ENCODE measurements at regions not wholly inside any gene's neighbourhood (a gene's known extent, or its start where the extent isn't known, plus 50 kb on each side); places are given as distances from the start of the nearest gene placed in this dataset.

DNA sequence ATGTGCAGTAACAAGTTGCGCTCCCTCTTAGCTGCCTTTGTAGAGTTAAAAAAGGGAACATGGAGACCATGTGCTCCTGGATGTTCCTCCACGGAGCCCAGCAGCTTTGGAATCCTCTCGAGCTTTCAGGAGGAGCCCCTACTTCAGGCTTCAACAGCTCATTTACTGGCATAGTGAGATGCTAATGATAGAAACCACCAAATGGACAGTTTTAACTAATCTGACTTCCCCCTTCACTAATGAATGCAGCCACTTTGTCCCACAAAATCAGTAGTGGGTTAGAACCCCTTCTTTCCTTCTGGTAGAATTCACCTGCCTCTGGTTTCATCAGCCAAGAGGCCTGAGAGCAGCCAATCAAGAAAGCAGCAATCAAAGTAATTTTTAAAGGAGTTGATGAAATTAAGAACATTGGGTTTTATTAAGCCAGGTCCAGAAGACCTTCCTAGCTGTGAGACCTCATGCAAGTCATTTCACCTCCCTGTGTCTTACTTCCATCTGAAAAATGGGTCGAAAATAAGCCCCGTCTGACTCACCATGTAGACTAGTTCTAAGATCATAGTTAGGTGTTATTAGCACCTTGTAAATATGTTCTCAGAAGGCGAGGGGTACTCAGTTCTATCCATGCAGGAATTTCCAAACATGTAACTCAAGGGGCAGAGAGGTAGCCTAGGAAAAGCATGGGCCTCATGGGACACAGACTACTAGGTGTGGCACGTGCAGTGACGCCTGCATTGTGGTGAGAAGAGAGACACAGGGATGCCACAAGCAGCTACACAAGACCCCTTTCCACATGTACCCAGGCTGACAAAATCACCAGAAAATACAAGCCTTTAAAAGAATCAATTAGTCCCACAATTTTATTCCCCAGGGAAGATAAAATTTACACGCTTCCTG lies 179.7 kb upstream of the LPP start:
- DNase-seq (ENCODE audit: low read depth in 2 of 2) = no peak

DNA sequence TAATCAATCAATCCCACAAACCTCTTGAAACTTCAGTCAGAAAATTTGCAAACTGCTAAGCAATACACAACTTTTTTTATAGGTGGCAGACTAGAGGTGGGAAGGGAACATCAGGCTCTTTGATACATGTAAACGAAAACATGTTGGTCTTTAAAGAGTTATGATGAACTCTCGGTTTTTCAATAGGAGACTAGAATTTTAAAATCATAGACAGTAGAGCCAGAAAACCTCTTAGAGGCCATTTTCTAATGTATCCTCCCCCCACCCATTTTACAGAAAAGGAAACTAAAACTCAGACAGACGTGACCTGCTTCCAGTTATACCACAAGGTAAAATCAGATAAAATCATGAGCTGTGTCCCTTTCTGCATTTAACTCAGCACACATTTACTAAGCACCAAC lies 179.1 kb upstream of the LPP start:
- no peak for DNase-seq (ENCODE audit: low read depth in 2 of 2)

DNA sequence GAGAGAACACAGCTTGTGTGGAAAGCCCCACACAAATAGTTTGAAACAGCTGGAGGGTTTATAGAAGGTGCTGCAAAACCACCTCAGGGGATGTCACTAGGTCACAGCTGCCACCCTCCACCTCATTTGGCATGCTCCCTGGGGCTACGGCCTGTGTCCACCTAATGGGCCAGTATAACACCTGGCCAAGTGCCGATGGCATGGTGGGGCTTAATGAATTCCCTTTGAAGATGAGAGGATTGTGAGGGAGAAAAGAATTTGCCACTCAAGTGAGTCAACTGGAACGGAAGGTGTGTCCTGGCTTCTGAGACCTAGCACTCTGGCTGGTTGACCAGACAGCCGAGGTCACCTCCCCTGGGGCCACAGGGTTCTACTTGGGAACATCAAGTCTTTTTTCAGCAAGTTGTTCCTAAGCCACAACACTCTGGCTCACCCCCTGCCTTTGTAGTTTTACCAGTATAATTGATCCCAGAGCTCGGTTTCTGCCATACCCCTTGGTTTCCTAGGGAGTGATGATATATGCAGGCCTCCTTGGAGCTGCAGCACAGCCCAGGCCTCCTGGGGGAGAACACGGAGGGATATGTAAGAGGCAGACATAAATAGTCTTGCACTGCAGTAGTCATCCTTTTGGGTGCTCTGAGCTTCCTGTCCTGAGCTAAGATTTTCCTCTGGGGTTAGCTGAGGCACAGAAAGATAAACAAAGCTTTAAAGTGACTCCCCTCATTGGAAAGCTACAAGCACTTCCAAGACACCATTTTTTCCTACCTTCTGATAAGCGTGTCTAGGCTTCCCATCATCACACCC lies 178.2 kb upstream of the LPP start:
- DNase-seq (ENCODE audit: low read depth in 2 of 2) = no peak

DNA sequence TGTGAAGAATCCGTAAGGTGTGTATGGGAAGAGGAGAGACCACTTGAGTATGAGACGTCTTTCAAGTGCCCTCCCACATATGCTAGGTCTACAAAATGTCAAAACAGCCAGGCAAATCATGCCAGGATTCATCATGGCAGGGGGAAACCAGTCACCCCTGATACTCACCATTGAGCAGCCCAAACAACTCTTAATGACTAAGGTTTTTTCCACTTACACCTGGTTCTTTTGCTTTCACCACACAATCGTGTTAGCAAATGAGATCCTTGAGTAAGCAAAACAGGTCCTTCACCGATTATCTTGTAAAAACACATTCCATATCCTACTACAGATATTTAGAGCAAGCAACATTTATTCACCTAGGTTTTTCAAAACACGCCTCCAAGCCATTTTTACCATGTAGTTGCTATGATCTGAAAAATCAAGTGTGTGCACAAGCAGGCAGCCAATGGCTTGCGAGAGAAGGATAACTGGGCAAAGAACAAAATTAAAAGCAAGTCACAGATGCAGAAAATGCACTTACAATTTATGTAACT lies 177.5 kb upstream of the LPP start:
- peak in 1 of 2 experiments; percentile 29 for DNase-seq (ENCODE audit: low read depth in 2 of 2)

DNA sequence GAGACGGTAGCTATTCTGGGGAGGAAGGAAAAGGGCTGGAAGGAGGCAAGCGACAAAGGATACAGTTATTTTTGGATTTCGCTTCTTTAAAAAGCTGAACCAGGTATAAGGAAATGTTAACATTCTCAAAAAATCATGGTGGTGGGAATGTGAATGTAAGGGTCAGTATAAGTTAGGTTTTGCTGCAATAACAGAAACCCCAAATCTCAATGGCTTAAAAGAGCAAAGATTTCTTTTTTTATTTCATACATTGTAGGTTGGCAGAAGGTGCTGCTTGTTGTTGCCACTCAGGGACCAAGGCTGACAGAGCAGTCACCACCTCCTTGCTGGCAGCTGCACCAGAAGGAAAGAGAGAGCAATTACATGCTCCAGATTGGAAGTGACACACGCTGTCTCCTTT lies 176.3 kb upstream of the LPP start:
- DNase-seq (ENCODE audit: low read depth in 2 of 2) = no peak

DNA sequence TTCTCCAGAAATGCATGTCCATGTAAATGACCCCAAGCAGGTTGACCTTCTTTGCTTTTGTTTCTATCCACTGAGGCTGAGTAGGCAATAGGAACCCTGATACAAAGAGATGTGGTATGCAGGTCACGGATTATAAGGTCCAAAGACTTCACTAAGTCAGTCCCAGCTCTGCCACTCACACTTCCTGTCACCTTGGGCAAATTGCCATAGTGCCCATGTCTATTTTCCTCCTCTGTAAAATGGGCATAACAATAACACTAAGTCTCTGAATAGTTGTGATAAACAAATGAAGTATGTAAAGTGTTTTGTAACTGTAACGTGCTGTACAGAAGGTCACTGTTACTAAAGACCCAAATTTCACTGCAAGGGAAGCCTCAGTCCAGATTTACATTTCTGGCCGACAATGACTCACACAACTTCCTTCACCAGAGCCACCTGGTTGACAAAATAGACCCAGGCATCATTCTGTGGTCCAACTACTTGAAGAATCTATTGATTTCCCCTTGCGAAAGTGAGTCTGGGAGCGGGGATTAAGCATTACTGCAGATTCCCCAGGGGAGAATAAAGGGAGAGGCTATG lies 175.4 kb upstream of the LPP start:
- DNase-seq (ENCODE audit: low read depth in 2 of 2) = no peak

DNA sequence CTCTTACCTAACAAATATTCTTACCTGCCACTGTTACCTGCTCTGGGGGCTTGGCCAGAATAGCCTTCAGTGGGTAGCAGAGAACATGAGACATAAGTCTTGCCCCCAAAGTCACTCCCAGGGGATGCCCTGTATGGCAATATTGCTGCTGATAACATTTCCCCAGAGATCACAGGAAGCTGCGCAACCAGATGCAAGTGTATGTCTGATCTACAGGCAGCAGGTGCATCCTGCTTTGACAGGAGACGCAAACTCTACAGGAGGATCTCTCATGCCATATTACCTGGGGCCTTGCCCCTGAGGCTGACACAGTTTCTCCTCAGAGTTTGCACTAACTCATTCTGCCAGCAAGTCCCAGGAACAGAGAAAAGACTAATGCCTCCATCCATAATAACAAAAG lies 174.4 kb upstream of the LPP start:
- no peak for DNase-seq (ENCODE audit: low read depth in 2 of 2)

DNA sequence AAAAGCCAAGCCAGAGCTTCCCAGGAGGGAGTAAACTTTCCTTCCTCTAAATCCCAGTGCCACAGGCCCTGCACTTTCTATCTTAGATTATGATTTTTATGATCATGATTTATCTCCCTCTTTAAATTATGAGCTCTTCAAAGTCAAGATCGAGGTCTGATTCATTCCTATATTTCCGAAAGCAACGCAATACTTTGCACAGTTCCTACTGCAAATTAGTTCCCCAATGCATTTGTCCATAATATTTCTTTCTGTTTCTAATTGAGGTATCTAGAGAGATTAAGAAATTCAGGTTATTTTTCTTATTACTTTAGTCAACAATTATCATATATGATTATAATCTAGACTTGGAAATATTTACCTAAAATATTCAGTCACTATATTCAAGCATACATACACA lies 173.1 kb upstream of the LPP start:
- DNase-seq (ENCODE audit: low read depth in 2 of 2) = no peak

DNA sequence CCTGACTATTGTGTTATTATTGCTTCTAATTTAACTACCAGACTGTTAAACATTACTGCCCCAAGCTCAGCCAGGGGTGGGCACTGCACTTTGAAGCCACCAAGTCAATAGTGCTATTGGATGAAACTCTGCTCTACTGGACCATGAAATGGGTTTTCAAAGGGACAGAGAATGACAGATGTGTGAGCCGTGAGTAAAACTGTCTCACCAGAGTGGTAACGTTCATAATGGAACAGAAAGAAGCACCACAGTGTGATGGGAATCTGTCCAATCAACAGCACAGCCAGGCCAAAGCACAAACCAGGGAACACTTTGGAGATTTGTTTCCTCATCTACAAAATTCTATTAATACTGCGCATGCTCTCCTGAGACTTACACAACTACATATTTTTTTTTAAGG lies 171.8 kb upstream of the LPP start:
- DNase-seq (ENCODE audit: low read depth in 2 of 2) = no peak

DNA sequence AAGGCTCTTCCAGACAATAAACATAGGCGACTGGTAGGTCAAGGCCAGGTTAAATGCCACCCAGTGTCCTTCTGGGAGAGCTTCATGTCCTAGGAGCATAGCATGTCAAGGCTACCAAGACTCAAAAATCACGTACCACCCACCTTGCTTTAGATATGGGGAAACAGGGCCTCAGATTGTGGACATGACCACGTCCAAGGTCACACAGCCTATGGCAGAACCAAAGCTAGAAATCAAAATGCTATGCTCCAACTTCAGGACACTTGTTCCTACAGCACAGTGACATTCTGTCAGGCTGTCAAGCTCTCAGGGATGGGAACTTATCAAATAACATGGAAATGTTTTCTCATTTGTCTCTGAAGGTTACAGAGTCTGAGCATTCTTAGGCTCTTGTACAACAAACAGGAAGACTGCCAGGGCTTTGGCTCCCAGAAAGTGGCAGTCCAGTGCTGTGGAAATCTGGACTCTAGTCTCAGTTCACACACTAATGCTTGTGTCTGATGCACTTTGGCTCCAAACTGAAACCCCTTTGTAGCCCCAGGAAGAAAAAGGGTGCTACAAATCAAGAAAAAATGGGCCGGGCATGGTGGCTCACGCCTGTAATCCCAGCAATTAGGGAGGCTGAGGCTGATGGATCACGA lies 170.4 kb upstream of the LPP start:
- DNase-seq (ENCODE audit: low read depth in 2 of 2) = no peak

DNA sequence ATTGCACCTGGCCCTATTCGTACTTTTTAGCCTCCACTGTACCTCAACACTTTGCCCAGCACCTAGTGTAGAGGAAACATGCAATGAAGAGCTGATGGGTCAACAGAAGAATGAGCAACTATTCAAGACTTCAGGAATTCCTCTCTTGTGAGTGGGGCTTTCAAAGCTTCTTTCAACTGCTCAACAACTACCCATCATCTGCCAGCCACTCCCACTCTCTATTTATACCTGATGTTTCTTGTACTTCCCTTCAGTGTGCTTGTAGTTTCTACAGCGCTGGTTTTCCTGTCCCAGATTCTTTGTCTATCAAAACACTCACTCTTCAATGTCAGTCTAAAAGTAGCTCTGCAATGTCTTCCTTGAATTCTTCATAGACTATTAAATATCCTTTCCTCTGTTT lies 168.3 kb upstream of the LPP start:
- DNase-seq (ENCODE audit: low read depth in 2 of 2) = no peak

DNA sequence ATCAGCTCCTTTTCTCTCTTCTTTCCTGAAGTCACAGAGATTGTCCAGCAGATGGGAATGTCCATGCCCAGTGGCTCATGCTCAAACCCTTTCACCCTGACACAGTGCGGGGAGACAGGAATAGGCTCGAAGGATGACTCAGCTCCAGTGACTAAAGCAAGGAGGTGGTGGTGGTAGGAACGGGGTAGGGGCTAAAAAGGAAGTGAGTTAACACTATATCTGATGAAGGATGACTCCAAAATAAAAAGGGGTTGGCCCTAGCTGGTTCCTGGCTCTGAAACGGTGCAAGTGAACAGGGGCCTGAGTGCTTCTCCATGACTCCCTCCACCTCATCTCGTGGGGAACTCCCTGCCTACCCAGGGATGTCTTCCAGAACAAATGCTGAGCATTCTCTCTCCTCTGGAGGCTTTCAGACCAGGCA lies 167.4 kb upstream of the LPP start:
- peak; percentile 37 to 46 for DNase-seq (ENCODE audit: low read depth in 2 of 2)

DNA sequence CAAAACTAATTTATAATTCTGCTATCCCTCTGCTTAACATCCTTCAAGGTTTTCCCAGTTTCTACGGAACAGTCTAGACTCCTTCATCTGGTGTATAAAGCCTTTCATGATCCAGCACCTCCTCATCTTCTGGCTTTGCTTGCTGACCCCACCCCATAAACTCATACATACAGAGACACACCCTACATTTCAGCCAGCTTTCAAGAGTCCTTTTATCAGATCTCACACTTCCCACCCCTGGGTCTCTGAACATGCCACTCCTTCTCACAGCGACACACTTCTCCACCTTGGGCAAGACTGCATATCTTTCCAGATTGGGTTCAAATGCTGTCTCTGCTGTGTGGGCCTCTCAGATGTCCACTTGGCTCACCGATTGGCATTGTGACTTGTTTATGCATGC lies 166.8 kb upstream of the LPP start:
- DNase-seq (ENCODE audit: low read depth in 2 of 2) = no peak

DNA sequence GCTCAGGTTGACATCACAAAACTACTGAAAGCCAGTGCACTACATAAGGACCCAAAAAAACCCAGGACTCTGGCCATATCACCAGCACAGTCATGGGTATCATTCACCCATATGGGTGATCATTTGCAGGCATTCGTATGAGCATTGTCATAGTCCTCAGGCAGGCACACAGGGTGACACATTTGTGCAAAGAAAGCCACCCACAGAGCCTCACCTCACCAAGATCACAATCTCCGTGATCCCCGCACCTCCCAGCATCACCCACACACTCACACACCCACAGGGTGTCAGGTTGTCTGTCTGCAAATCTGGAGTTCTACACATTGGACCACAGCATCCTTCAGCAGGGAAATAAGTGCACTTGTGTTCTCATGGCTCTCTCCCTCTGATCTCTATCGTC lies 166.0 kb upstream of the LPP start:
- DNase-seq (ENCODE audit: low read depth in 2 of 2) = peak in 1 of 2 experiments; percentile 26

DNA sequence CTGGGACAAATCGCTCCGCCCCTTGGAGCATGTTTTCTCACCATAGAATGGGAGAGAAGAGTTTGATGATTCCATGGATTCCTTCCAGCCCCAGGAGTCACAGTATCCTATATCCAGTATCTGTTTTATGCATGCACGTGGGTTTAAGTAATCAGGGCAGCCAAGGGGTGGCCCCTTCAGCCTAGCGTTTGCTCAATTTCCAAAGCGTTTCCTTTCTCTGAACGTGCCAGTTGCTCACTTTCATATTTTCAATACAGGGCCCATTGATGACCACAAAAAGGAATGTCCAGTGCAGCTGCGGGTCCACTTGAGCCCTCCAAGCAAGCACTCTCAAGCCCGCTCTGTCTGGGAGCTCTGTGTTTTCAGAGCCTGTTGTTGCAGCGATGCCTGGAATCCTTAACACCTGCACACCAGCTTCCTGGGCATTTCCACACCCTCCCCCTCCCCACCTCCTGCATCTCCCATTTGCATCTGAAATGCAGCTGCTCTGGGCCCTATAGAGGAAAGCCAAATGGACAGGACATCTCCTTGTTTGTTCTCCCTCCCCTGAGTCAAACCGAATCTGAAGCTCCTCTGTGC lies 164.3 kb upstream of the LPP start:
- DNase-seq (ENCODE audit: low read depth in 2 of 2) = no peak

DNA sequence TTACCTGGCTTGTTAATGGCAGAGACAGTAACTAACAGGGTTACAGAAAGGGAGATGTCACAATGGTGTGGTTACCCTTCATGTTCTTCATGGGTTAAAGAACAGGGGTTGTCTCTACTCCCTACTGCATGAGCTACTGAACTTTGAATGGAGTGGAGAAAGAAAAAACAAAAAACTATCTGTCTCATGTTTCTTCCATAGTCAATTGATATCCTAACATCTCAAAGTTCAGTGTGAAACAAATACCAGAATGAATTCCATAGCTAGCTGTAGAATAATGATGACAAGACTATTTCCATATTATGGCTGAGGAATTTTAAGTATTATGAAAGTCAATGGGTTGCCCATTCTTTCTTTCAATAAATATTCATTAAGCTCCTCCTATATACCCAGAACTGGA lies 161.3 kb upstream of the LPP start:
- DNase-seq (ENCODE audit: low read depth in 2 of 2) = no peak

DNA sequence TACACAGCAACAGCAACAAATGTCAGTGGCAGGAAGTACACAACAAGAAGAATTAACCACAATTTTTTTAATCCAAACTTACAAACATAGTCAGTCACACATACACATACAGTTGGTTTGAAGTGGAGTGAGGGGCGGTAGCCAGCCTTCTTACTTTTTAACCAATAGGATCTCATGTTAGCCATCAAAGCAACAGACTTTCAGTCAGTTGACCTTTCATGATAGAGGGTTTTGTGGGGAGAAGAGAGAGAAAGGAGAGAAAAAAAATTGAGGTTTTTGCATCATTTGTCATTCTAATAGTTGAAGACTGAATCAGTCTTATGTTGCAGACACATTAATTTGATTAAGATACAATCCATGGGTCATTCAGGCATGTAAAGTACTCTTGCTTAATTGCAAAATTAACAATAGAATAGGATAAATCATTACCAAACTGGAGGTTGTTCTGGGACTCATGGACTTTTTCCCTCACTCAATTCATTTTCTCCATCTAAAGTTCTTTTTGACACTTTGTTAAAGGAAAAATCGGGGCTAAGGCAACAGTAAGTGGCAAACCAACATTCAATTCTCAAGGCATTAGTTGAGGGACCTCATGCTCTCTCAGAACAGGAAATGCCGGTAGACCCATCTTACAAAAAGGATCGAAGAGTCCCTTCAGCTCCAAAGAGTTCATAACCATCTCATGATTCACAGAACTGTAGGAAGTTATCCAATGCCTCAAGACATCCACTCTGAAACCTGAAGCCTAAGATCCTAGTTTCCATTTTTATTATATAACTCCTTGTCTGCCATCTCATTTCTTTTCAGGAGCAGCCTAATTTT lies 159.5 kb upstream of the LPP start:
- no peak for DNase-seq (ENCODE audit: low read depth in 2 of 2)

DNA sequence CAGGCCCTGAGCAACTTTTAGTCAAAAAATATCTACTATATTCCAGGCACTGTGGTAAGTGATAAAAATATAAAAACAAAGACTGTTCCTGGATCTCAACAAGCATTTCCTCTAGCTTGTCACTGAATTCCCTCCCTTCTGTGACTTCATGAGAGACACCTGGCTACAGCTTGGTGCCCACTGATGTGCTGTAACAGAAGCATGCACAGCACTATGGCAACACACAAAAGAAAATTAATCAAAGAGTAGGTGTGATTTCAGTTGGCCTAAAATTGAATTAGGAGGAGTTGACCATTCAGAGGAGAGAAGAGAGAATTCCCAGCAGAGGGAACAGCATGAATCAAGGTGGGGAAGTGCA lies 158.9 kb upstream of the LPP start:
- no peak for DNase-seq (ENCODE audit: low read depth in 2 of 2)

DNA sequence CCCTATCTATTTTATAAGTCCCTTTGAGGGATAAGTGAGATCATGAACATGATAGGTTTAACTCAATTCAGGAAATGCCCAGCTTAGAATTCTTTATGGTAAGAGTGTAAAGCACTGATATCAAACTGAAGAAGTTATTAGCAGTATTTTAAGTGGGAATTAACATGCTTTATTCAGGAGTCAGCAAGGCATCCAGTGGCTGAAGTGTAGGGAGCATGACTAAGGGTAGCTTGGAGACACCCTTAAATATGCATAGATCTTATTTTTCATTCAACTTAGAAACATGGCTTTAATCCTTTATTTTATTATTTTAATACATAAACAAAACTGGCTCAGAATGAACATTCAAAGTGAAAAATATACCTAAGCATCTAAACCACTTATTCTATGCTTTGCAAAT lies 158.3 kb upstream of the LPP start:
- no peak for DNase-seq (ENCODE audit: low read depth in 2 of 2)

DNA sequence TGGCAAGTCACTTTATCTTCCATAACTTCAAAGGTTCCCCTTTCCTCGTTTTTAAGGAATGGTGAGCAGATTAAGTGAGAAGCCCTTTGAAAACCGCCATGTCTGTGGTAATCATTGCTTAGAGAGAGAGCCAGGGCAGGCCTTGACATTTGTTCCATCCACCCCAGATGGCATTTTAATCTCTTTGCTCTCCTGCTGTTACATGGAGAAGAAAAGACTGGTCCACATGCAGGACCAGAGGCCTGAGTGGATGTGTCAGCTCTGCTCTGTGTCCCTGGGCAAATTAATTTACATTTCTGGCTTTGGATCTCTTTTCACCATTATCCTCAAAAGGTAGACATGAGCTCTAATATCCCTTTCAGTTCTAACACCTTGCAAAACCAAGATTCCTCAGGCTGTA lies 157.3 kb upstream of the LPP start:
- DNase-seq (ENCODE audit: low read depth in 2 of 2) = no peak

DNA sequence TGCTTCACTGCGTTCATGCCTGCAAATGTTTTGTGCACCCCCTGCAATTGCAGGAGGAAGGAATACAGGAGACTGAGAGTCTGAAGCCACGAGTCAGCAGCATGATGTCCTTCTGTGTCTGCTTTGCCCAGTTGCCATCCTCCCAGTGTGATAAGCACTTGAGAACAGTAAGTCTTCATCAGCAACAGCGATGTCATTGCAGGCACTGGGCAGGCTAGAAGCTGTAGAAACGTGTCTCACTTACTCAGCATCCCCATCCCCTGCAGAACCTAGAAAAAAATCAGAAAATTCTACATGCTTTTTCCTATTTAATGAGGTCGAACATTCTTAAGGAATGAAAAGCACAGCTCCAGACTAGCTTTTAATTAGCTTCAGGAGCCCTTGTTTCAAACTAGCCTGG lies 156.5 kb upstream of the LPP start:
- no peak for DNase-seq (ENCODE audit: low read depth in 2 of 2)

All from stimulated activated CD4-positive, alpha-beta T cell treated with anti-CD3 and anti-CD28 coated beads, Interleukin-12 subunit alpha, Interleukin-12 subunit beta, amount 100 ng/mL, for 24 hours (primary cell).